ENCODE measurements at regions not wholly inside any gene's neighbourhood (a gene's known extent, or its start where the extent isn't known, plus 50 kb on each side); places are given as distances from the start of the nearest gene placed in this dataset.

GRCh38 chr18:78892177-78892576 lies 87.4 kb upstream of the SALL3 start:
- H3K9me3 ChIP-seq (ENCODE audit: control insufficient read depth, insufficient read depth, low read length) = 0 out of 2 replicates have a peak, but pooled peaks cover 1% of the 10 kb centered on the region
- no peaks in the 10 kb centered on the region for H3K4me1 ChIP-seq (ENCODE audit: control insufficient read depth, insufficient read depth, low read length)
- no CpG with 5 or more reads among the region's 13 CpGs for WGBS (ENCODE audit: insufficient coverage, insufficient read length)
- H3K36me3 ChIP-seq (ENCODE audit: control insufficient read depth, insufficient read depth, low read length) = no peaks in the 10 kb centered on the region
- H3K27me3 ChIP-seq (ENCODE audit: control insufficient read depth, insufficient read depth, low read length) = no peaks in the 10 kb centered on the region
- no peak overlapping the region for H3K27ac ChIP-seq (ENCODE audit: low read length)
- no peak overlapping the region for H3K4me3 ChIP-seq (ENCODE audit: low read length)
- DNase-seq (ENCODE audit: low read depth, low spot score) = no peak

GRCh38 chr18:78892721-78893120 lies 86.9 kb upstream of the SALL3 start:
- Histone ChIP-seq H3K9me3 (ENCODE audit: control insufficient read depth, insufficient read depth, low read length) (0 out of 2 replicates have a peak, but pooled peaks cover 1% of the 10 kb centered on the region), H3K27me3 (ENCODE audit: control insufficient read depth, insufficient read depth, low read length) (no peaks in the 10 kb centered on the region), H3K27ac (ENCODE audit: low read length) (no peak overlapping the region), H3K36me3 (ENCODE audit: control insufficient read depth, insufficient read depth, low read length) (no peaks in the 10 kb centered on the region), H3K4me1 (ENCODE audit: control insufficient read depth, insufficient read depth, low read length) (no peaks in the 10 kb centered on the region), H3K4me3 (ENCODE audit: low read length) (no peak overlapping the region)
- no CpG with 5 or more reads among the region's 5 CpGs for WGBS (ENCODE audit: insufficient coverage, insufficient read length)
- DNase-seq (ENCODE audit: low read depth, low spot score) = no peak

GRCh38 chr18:78893281-78894032 lies 86.2 kb upstream of the SALL3 start:
- 0 out of 2 replicates have a peak, but pooled peaks cover 1% of the 10 kb centered on the region for H3K9me3 ChIP-seq (ENCODE audit: control insufficient read depth, insufficient read depth, low read length)
- no peak for DNase-seq (ENCODE audit: low read depth, low spot score)
- H3K4me1 ChIP-seq (ENCODE audit: control insufficient read depth, insufficient read depth, low read length) = no peaks in the 10 kb centered on the region
- H3K36me3 ChIP-seq (ENCODE audit: control insufficient read depth, insufficient read depth, low read length) = no peaks in the 10 kb centered on the region
- H3K4me3 ChIP-seq (ENCODE audit: low read length) = no peak overlapping the region
- no peaks in the 10 kb centered on the region for H3K27me3 ChIP-seq (ENCODE audit: control insufficient read depth, insufficient read depth, low read length)
- no CpG with 5 or more reads among the region's 27 CpGs for WGBS (ENCODE audit: insufficient coverage, insufficient read length)
- no peak overlapping the region for H3K27ac ChIP-seq (ENCODE audit: low read length)

GRCh38 chr18:78894033-78894305 lies 85.6 kb upstream of the SALL3 start:
- H3K4me1 ChIP-seq (ENCODE audit: control insufficient read depth, insufficient read depth, low read length) = no peaks in the 10 kb centered on the region
- no peak for DNase-seq (ENCODE audit: low read depth, low spot score)
- WGBS (ENCODE audit: insufficient coverage, insufficient read length) = no CpG with 5 or more reads among the region's 9 CpGs
- H3K9me3 ChIP-seq (ENCODE audit: control insufficient read depth, insufficient read depth, low read length) = no peaks in the 10 kb centered on the region
- H3K27me3 ChIP-seq (ENCODE audit: control insufficient read depth, insufficient read depth, low read length) = no peaks in the 10 kb centered on the region
- H3K27ac ChIP-seq (ENCODE audit: low read length) = no peak overlapping the region
- no peak overlapping the region for H3K4me3 ChIP-seq (ENCODE audit: low read length)
- no peaks in the 10 kb centered on the region for H3K36me3 ChIP-seq (ENCODE audit: control insufficient read depth, insufficient read depth, low read length)

- Histone ChIP-seq H3K9me3 (ENCODE audit: control insufficient read depth, insufficient read depth, low read length) (no peaks in the 10 kb centered on the region), H3K4me3 (ENCODE audit: low read length) (no peak overlapping the region), H3K27me3 (ENCODE audit: control insufficient read depth, insufficient read depth, low read length) (no peaks in the 10 kb centered on the region), H3K36me3 (ENCODE audit: control insufficient read depth, insufficient read depth, low read length) (no peaks in the 10 kb centered on the region), H3K27ac (ENCODE audit: low read length) (no peak overlapping the region), H3K4me1 (ENCODE audit: control insufficient read depth, insufficient read depth, low read length) (no peaks in the 10 kb centered on the region)
- WGBS (ENCODE audit: insufficient coverage, insufficient read length) = no CpG with 5 or more reads among the region's 22 CpGs
- no peak for DNase-seq (ENCODE audit: low read depth, low spot score)
Observed at GRCh38 chr18:78895207-78896001, 84.2 kb upstream of the SALL3 start.

- no peak overlapping the region for H3K27ac ChIP-seq (ENCODE audit: low read length)
- DNase-seq (ENCODE audit: low read depth, low spot score) = no peak
- no peaks in the 10 kb centered on the region for H3K27me3 ChIP-seq (ENCODE audit: control insufficient read depth, insufficient read depth, low read length)
- H3K9me3 ChIP-seq (ENCODE audit: control insufficient read depth, insufficient read depth, low read length) = no peaks in the 10 kb centered on the region
- WGBS (ENCODE audit: insufficient coverage, insufficient read length) = no CpG with 5 or more reads among the region's 22 CpGs
- H3K4me3 ChIP-seq (ENCODE audit: low read length) = no peak overlapping the region
- H3K36me3 ChIP-seq (ENCODE audit: control insufficient read depth, insufficient read depth, low read length) = no peaks in the 10 kb centered on the region
- no peaks in the 10 kb centered on the region for H3K4me1 ChIP-seq (ENCODE audit: control insufficient read depth, insufficient read depth, low read length)
Observed at GRCh38 chr18:78896111-78896905, 83.3 kb upstream of the SALL3 start.

GRCh38 chr18:78898066-78898465 lies 81.6 kb upstream of the SALL3 start:
- DNase-seq (ENCODE audit: low read depth, low spot score) = no peak
- no peak overlapping the region for H3K4me3 ChIP-seq (ENCODE audit: low read length)
- no peaks in the 10 kb centered on the region for H3K27me3 ChIP-seq (ENCODE audit: control insufficient read depth, insufficient read depth, low read length)
- WGBS (ENCODE audit: insufficient coverage, insufficient read length) = no CpG with 5 or more reads among the region's 9 CpGs
- H3K9me3 ChIP-seq (ENCODE audit: control insufficient read depth, insufficient read depth, low read length) = no peaks in the 10 kb centered on the region
- H3K27ac ChIP-seq (ENCODE audit: low read length) = no peak overlapping the region
- no peaks in the 10 kb centered on the region for H3K4me1 ChIP-seq (ENCODE audit: control insufficient read depth, insufficient read depth, low read length)
- no peaks in the 10 kb centered on the region for H3K36me3 ChIP-seq (ENCODE audit: control insufficient read depth, insufficient read depth, low read length)

GRCh38 chr18:78898635-78899034 lies 81.0 kb upstream of the SALL3 start:
- no peaks in the 10 kb centered on the region for H3K9me3 ChIP-seq (ENCODE audit: control insufficient read depth, insufficient read depth, low read length)
- H3K27ac ChIP-seq (ENCODE audit: low read length) = no peak overlapping the region
- H3K27me3 ChIP-seq (ENCODE audit: control insufficient read depth, insufficient read depth, low read length) = no peaks in the 10 kb centered on the region
- no peak for DNase-seq (ENCODE audit: low read depth, low spot score)
- no peaks in the 10 kb centered on the region for H3K36me3 ChIP-seq (ENCODE audit: control insufficient read depth, insufficient read depth, low read length)
- no peak overlapping the region for H3K4me3 ChIP-seq (ENCODE audit: low read length)
- no CpG with 5 or more reads among the region's 14 CpGs for WGBS (ENCODE audit: insufficient coverage, insufficient read length)
- 0 out of 2 replicates have a peak, but pooled peaks cover 1% of the 10 kb centered on the region for H3K4me1 ChIP-seq (ENCODE audit: control insufficient read depth, insufficient read depth, low read length)

GRCh38 chr18:78899241-78899640 lies 80.4 kb upstream of the SALL3 start:
- Histone ChIP-seq H3K27ac (ENCODE audit: low read length) (no peak overlapping the region), H3K27me3 (ENCODE audit: control insufficient read depth, insufficient read depth, low read length) (no peaks in the 10 kb centered on the region), H3K4me1 (ENCODE audit: control insufficient read depth, insufficient read depth, low read length) (0 out of 2 replicates have a peak, but pooled peaks cover 2% of the 10 kb centered on the region), H3K4me3 (ENCODE audit: low read length) (no peak overlapping the region), H3K9me3 (ENCODE audit: control insufficient read depth, insufficient read depth, low read length) (no peaks in the 10 kb centered on the region), H3K36me3 (ENCODE audit: control insufficient read depth, insufficient read depth, low read length) (no peaks in the 10 kb centered on the region)
- DNase-seq (ENCODE audit: low read depth, low spot score) = no peak
- no CpG with 5 or more reads among the region's 3 CpGs for WGBS (ENCODE audit: insufficient coverage, insufficient read length)
